Fibroblast of lung (primary cell): ENCODE measurements at regions not wholly inside any gene's neighbourhood (a gene's known extent, or its start where the extent isn't known, plus 50 kb on each side); places are given as distances from the start of the nearest gene placed in this dataset.

Source experiments
- EZH2 ChIP-seq: IDR thresholded peaks from 2 replicates; pipeline ENCODE4 v1.5.1; 2012; ENCODE audit warnings: low read length, control low read depth, mild to moderate bottlenecking; ENCODE audit errors: missing control alignments
- TF ChIP-seq, protein P1 (sequence below), 2 donors: IDR thresholded peaks in 1 of 2; conservative IDR thresholded peaks in 1 of 2; 1 replicate in 1 of 2; 2 replicates in 1 of 2; pipeline ENCODE4 v1.5.1; 2011 to 2012; ENCODE audit warnings: low read length in 2 of 2, control low read depth in 1 of 2, inconsistent platforms in 1 of 2, low read depth in 1 of 2, mild to moderate bottlenecking in 1 of 2

DNA sequence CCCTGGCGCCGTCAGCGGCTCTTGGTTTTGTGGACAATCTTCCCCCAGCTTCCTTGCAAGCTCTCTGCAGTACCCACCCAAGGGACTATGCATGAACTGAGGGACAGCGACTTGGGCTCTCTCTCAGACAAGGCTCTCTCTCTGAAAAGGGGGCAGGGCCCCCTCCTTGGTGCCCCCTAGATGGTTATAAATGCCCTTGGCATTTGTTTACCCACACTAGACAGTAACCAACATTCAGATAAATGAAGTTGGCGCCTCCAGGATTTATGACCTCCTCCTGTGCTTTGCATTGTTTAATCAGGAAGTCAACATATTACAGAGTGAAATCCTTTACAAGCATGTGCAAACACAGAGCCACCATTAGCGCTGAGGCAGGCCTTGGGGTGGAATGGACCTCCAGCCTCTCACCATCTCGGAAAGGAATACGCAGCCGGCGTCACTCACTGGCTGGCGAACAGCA, 547.4 kb upstream of the ID2 start:
- TF ChIP-seq, protein P1, sequence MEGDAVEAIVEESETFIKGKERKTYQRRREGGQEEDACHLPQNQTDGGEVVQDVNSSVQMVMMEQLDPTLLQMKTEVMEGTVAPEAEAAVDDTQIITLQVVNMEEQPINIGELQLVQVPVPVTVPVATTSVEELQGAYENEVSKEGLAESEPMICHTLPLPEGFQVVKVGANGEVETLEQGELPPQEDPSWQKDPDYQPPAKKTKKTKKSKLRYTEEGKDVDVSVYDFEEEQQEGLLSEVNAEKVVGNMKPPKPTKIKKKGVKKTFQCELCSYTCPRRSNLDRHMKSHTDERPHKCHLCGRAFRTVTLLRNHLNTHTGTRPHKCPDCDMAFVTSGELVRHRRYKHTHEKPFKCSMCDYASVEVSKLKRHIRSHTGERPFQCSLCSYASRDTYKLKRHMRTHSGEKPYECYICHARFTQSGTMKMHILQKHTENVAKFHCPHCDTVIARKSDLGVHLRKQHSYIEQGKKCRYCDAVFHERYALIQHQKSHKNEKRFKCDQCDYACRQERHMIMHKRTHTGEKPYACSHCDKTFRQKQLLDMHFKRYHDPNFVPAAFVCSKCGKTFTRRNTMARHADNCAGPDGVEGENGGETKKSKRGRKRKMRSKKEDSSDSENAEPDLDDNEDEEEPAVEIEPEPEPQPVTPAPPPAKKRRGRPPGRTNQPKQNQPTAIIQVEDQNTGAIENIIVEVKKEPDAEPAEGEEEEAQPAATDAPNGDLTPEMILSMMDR (conservative IDR thresholded peaks at IDR 0.05 in 1 of 2, IDR thresholded peaks at IDR 0.05 in 1 of 2; ENCODE audit: low read depth in 1 of 2, low read length in 2 of 2) = no peak
- no peak for TF ChIP-seq EZH2
